ENCODE measurements at regions not wholly inside any gene's neighbourhood (a gene's known extent, or its start where the extent isn't known, plus 50 kb on each side); places are given as distances from the start of the nearest gene placed in this dataset.

GRCh38 chr11:81459766-81460306 is 1273.8 kb downstream of the FAM181B start:
- TF ChIP-seq, protein P1, sequence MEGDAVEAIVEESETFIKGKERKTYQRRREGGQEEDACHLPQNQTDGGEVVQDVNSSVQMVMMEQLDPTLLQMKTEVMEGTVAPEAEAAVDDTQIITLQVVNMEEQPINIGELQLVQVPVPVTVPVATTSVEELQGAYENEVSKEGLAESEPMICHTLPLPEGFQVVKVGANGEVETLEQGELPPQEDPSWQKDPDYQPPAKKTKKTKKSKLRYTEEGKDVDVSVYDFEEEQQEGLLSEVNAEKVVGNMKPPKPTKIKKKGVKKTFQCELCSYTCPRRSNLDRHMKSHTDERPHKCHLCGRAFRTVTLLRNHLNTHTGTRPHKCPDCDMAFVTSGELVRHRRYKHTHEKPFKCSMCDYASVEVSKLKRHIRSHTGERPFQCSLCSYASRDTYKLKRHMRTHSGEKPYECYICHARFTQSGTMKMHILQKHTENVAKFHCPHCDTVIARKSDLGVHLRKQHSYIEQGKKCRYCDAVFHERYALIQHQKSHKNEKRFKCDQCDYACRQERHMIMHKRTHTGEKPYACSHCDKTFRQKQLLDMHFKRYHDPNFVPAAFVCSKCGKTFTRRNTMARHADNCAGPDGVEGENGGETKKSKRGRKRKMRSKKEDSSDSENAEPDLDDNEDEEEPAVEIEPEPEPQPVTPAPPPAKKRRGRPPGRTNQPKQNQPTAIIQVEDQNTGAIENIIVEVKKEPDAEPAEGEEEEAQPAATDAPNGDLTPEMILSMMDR (IDR thresholded peaks at IDR 0.05; ENCODE audit: extremely low read depth in 1 of 2, insufficient read depth in 1 of 2, low read depth in 1 of 2, low read length in 2 of 2) = no peak
- no peak for TF ChIP-seq POLR2A (IDR thresholded peaks at IDR 0.05; ENCODE audit: low read depth, low read length)
- TF ChIP-seq POLR2AphosphoS5 (IDR thresholded peaks at IDR 0.05; ENCODE audit: insufficient read depth, low read depth, low read length) = no peak
- no peak for TF ChIP-seq MYC (IDR thresholded peaks at IDR 0.05; ENCODE audit: low read depth, low read length)
- TF ChIP-seq JUN (IDR thresholded peaks at IDR 0.05; ENCODE audit: borderline replicate concordance, insufficient read depth, insufficient read length, low read depth) = no peak
